AG10803 (cell line): ENCODE measurements at regions not wholly inside any gene's neighbourhood (a gene's known extent, or its start where the extent isn't known, plus 50 kb on each side); places are given as distances from the start of the nearest gene placed in this dataset.
A peak's percentile ranks its signal among the peaks of the same experiment; 100 is the strongest.
"Not testable (repeated sequence)": the region's sequence is repeated elsewhere in the genome, so short reads cannot be mapped to it uniquely, and the experiment has no call there.

Source experiments
- DNase-seq: peaks from one replicate; pipeline ENCODE4 v3.0.0; 2010; ENCODE audit warnings: low read depth
- H3K4me3 ChIP-seq: 2 replicates; pipeline ENCODE4 v1.5.1; 2011; ENCODE audit warnings: mild to moderate bottlenecking, low read length, control low read depth
- CTCF ChIP-seq: conservative IDR thresholded peaks from 2 replicates; pipeline ENCODE4 v1.5.1; 2011; ENCODE audit warnings: mild to moderate bottlenecking, low read length, control low read depth, inconsistent platforms

GRCh38 chr5:74519679-74520078 is 120.8 kb downstream of the ENC1 start:
- no peak overlapping the region for H3K4me3 ChIP-seq
- DNase-seq = no peak
- no peak for TF ChIP-seq CTCF

- no peak overlapping the region for H3K4me3 ChIP-seq
- TF ChIP-seq CTCF = no peak
- DNase-seq = no peak
Measured at GRCh38 chr5:74519161-74519571, 121.4 kb downstream of the ENC1 start.

DNA sequence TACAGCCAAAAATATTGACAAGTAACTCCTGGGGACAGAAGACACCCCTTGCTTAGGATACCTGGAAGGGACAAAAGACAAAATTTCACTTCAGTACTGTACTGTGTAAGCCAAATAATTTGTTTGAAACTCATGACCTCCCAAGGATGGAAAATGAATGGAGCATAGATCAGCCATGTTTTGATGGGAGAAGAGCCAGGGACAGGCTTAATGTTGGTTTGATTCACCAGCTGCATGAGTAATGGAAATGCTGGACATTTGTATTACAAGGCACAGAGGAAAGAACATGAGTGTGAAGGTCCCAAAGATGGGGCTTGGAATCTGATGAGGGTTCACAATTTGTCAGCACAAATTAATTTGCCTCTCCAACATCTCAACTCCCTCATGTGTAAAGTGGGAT is 122.8 kb downstream of the ENC1 start:
- no peak overlapping the region for H3K4me3 ChIP-seq
- DNase-seq = peak; percentile 49
- TF ChIP-seq CTCF = no peak

DNA sequence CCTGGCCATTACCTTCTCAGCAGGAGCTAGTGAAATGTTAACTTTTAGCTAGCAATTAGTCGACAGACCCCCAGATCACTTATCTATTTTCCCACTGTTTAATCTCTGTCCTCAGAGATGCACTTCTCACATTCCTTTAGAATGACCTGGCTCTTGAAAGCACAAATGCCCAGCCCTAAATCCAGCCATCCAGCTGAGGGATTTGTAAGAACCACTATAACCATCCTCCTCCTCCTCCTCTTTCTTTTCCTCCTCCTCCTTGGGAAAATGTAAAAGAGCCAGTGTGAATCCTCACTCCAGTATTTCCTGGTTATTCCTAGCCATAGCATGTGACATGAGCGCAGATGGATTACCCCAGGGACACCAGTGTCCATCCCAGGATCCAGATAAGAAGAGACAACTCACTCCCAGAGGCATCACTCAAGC is 124.3 kb downstream of the ENC1 start:
- TF ChIP-seq CTCF = no peak
- no peak overlapping the region for H3K4me3 ChIP-seq
- peak; percentile 46 for DNase-seq

- TF ChIP-seq CTCF = no peak
- no peak for DNase-seq
- H3K4me3 ChIP-seq = no peak overlapping the region
Measured at GRCh38 chr5:74514888-74515551, 125.5 kb downstream of the ENC1 start.

DNA sequence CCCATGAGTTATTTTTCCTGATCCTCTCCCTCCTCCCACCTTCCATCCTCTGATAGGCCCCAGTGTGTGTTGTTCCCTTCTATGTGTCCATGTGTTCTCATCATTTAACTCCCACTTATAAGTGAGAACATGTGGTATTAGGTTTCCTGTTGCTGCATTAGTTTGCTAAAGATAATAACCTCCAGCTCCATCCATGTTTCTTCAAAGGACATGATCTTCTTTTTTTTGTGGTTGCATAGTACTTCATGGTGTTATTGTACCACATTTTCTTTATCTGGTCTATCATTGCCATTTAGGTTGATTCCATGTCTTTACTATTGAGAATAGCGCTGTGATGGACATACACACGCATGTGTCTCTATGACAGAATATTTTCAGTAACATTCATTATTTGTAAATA is 128.8 kb downstream of the ENC1 start:
- DNase-seq, H3K4me3 ChIP-seq: not testable (repeated sequence)

GRCh38 chr5:74510476-74511075 is 130.0 kb downstream of the ENC1 start:
- no peak overlapping the region for H3K4me3 ChIP-seq
- DNase-seq = peak; percentile 60
- no peak for TF ChIP-seq CTCF
